Vagina (tissue), 2 donors: ENCODE measurements at regions not wholly inside any gene's neighbourhood (a gene's known extent, or its start where the extent isn't known, plus 50 kb on each side); places are given as distances from the start of the nearest gene placed in this dataset.

Experiments
- CTCF ChIP-seq, 3 experiments: fragments of 450-650 bp in 2 of 3; fragments of 200-600 bp in 1 of 3; sonication (generic) in 1 of 3; IDR thresholded peaks; one replicate each; pipeline ENCODE4 v1.5.1; 2017 to 2019; ENCODE audit warnings: antibody characterized with exemption in 3 of 3, mild to moderate bottlenecking in 2 of 3, moderate library complexity in 2 of 3
- POLR2A ChIP-seq, 2 donors: fragments of 450-650 bp; IDR thresholded peaks; one replicate each; pipeline ENCODE4 v1.6.1; 2017; ENCODE audit warnings: antibody characterized with exemption in 2 of 2, mild to moderate bottlenecking in 2 of 2, moderate library complexity in 2 of 2

- TF ChIP-seq CTCF (IDR thresholded peaks at IDR 0.05) (no peak), POLR2A (IDR thresholded peaks at IDR 0.05) (no peak)
These were observed 101.3 kb downstream of the HAPSTR1 start for GRCh38 chr16:9192746-9193145.
